ENCODE measurements at regions not wholly inside any gene's neighbourhood (a gene's known extent, or its start where the extent isn't known, plus 50 kb on each side); places are given as distances from the start of the nearest gene placed in this dataset.
"Not testable (repeated sequence)": the region's sequence is repeated elsewhere in the genome, so short reads cannot be mapped to it uniquely, and the experiment has no call there.

DNA sequence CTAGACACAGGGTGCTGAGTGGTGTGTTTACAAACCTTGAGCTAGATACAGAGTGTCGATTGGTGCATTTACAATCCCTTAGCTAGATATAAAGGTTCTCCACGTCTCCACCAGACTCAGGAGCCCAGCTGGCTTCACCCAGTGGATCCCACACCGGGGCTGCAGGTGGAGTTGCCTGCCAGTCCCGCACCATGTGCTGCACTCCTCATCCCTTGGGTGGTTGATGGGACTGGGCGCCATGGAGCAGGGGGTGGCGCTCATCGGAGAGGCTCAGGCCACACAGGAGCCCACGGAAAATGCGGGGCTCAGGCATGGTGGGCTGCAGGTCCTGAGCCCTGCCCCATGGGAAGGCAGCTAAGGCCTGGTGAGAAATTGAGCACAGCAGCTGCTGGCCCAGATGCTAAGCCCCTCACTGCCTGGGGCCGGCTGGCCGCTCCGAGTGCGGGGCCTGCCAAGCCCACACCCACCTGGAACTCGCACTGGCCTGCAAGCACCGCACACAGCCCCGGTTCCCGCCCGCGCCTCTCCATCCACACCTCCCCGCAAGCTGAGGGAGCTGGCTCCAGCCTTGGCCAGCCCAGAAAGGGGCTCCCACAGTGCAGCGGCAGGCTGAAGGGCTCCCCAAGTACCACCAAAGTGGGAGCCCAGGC is 418.4 kb downstream of the KIF20B start:
- CTCF ChIA-PET; H3K27me3 Mint-ChIP-seq; H3K4me1 Mint-ChIP-seq (ENCODE audit: low read depth); H3K9me3 Mint-ChIP-seq; H3K27ac Mint-ChIP-seq; intact Hi-C loops (cut with micrococcal nuclease); H3K4me3 Mint-ChIP-seq; DNase-seq; H3K36me3 Mint-ChIP-seq; POLR2A ChIA-PET: not testable (repeated sequence)

DNA sequence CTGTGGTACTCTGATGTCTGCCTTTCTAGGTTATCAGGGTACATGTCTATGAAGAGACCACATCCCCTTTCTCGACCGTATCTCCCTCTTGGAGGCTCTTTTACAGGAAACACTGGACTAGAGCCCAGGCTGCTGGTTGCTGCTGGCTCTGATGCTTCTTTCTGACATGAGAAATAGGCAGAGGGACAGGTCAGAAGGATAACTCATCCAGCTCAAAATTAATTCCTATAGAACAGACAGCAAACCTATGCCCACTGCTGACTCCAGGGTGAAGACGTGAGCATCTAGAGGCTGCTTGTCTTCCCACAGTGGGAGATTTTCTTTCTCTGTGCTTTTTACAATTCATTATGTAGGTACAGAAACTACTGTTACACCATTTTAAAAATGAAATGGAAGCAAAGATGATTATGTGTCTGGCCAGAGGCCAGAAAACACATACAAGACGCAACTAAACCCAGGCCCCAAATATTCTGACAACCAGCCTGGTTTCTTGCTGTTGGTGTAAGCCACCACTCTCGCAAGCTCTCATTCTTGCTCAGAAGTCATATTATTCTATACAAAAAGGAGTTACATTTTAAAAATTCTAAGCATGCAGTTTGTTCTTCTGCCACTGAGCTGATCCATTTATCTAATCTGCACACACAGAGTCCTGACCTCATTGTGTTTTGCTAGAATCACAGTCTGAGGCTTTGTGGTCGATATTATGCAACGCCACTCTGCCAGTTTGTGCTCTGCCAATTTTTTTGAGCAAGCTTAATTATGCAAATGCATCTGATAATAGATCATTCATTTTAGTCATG is 424.3 kb downstream of the KIF20B start:
- POLR2A ChIA-PET, result no interaction called here
- no peak for DNase-seq
- Mint-ChIP-seq H3K9me3 (no peaks in the 10 kb centered on the region), H3K27me3 (no peaks in the 10 kb centered on the region), H3K36me3 (no peaks in the 10 kb centered on the region), H3K4me3 (no peak overlapping the region), H3K27ac (no peak overlapping the region), H3K4me1 (ENCODE audit: low read depth) (no peaks in the 10 kb centered on the region)
- CTCF ChIA-PET, result no interaction called here
- intact Hi-C loops (cut with micrococcal nuclease), result no loop called here

DNA sequence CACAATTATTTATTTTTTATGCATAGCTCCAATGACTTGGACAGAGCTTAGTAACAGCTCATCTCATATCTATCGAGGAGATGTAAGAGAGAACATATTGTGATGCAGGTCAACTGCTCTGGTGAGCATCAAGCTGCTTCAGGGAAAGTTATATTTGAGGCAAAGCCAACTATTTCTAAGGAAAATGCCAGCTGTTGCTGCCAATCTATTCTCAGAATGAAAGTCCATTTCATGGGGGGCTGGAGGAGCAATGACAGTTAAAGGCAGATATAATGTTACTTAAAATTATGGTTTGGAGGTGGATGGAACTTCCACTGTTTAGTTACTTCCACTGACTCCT is 424.8 kb downstream of the KIF20B start:
- CTCF ChIA-PET, result no interaction called here
- POLR2A ChIA-PET, result no interaction called here
- DNase-seq, result no peak
- H3K4me3 Mint-ChIP-seq, result no peak overlapping the region
- H3K9me3 Mint-ChIP-seq, result no peaks in the 10 kb centered on the region
- H3K27ac Mint-ChIP-seq, result no peak overlapping the region
- H3K36me3 Mint-ChIP-seq, result no peaks in the 10 kb centered on the region
- no peaks in the 10 kb centered on the region for H3K27me3 Mint-ChIP-seq
- no peaks in the 10 kb centered on the region for H3K4me1 Mint-ChIP-seq (ENCODE audit: low read depth)
- intact Hi-C loops (cut with micrococcal nuclease), result no loop called here

DNA sequence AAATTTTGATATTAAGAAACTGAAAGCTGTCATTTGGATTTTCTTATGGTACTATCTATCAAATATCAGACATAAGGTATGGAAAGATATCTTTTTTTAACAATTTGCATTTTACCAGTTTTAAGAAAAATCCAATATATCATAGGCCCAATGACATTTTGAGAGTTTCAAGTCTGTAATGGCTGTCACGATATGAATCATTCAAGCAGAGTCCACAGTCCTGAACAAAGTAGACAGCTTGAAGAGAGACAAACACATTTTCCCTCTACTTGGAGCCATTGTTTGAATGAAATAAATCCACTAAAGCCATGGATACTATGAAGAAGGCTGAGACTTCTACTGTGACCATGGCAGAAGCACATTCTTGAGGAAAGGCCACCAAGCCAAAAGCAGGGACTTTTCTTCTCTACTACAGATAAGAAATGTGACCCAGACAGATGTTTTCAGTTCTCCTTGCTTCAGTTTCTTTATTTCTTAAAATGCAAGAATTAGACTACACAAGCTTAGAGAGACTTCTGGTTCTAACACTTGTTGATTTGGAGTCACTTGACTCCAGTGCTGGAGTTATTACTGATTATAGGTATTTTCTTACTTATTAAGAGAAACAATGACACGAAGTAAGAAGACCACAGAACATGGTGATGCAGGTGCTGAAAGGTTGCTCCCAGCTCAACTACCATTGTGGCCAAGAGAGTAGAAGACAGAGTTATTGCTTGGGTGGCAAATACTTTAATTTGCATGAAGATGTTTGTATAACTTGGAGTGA is 429.1 kb downstream of the KIF20B start:
- Mint-ChIP-seq H3K27ac (no peak overlapping the region), H3K4me3 (no peak overlapping the region), H3K4me1 (ENCODE audit: low read depth) (no peaks in the 10 kb centered on the region), H3K9me3 (peaks cover 12% of the 10 kb centered on the region), H3K36me3 (no peaks in the 10 kb centered on the region), H3K27me3 (no peaks in the 10 kb centered on the region)
- no peak for DNase-seq
- intact Hi-C loops (cut with micrococcal nuclease), result no loop called here
- CTCF ChIA-PET, result no interaction called here
- POLR2A ChIA-PET, result no interaction called here

DNA sequence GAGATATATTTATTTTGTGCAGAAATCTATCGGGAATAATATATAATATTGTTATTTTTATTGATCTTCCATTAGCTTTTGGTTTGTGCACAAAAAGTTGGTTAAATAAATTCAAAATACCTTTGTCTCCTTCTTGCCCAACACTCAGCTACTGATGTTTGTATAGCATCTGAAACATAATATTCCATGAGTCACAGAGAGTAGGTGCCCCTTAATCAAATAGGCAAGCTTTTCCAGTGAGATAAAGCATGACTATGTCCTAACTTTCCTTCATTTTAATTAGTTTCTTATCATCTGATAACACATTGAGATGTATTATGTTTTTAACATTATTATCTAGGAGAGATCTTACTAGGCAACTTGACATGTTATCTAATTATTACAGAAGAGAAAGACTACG is 432.2 kb downstream of the KIF20B start:
- Mint-ChIP-seq H3K27ac (no peak overlapping the region), H3K36me3 (peaks cover 10% of the 10 kb centered on the region), H3K4me3 (no peak overlapping the region), H3K4me1 (ENCODE audit: low read depth) (no peaks in the 10 kb centered on the region), H3K27me3 (no peaks in the 10 kb centered on the region), H3K9me3 (peaks cover 39% of the 10 kb centered on the region)
- intact Hi-C loops (cut with micrococcal nuclease), result no loop called here
- DNase-seq, result no peak
- CTCF ChIA-PET, result no interaction called here
- POLR2A ChIA-PET, result no interaction called here

DNA sequence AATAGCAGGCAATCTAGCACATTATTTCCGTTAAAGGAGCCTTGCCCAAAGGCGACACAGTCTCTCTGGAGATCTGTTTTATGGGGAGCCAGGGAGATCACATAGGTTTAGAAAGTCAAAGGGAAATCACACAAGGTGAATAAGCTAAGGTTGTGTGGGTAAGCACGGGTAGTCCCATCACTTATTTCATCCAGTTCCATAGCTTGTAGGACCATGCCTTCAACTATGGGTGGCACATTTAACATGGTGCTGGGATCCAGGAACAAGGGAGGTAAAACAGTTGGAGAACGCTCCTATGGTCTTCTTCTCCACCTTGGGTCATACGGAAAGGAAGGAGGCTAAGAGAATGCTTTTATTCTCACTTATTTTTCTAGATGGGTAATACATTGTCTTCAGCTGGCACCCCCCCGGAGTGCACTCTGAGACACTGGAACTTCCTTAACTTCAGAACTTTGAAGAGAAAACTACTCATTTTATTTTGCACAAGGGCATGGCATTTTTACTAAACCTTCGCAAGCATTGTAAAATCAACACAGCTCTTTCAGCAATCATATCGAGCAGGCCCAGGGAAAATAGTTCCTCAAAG is 435.4 kb downstream of the KIF20B start:
- CTCF ChIA-PET, result no interaction called here
- Mint-ChIP-seq H3K9me3 (peaks cover 48% of the 10 kb centered on the region), H3K36me3 (peaks cover 10% of the 10 kb centered on the region), H3K4me3 (no peak overlapping the region), H3K4me1 (ENCODE audit: low read depth) (no peaks in the 10 kb centered on the region), H3K27me3 (no peaks in the 10 kb centered on the region), H3K27ac (no peak overlapping the region)
- intact Hi-C loops (cut with micrococcal nuclease), result no loop called here
- POLR2A ChIA-PET, result no interaction called here
- DNase-seq, result no peak

DNA sequence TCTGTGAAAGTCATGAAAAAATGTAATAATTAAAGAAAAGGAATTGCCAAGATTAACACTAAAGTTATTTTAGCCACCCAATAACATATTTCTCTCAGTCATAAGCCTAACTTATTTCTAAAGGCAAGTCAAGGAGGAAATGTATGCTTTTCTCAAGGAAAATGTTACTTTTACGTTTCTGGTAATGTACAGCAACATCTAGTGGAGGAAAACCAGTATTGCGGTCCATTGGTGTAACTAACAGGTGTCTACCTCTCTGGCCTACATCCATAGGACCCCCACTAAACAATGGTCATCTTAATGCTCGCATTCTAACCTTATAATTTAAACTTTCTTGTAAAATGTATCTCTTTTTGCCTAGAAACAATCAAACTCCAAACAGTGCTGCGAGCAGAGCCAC is 437.5 kb downstream of the KIF20B start:
- Mint-ChIP-seq H3K36me3 (peaks cover 10% of the 10 kb centered on the region), H3K27me3 (no peaks in the 10 kb centered on the region), H3K9me3 (peaks cover 45% of the 10 kb centered on the region), H3K4me1 (ENCODE audit: low read depth) (no peaks in the 10 kb centered on the region), H3K27ac (no peak overlapping the region), H3K4me3 (no peak overlapping the region)
- ChIA-PET POLR2A (no interaction called here), CTCF (interaction anchor here (0.7 kb wide), 1 partner anchor 336 kb away, joined by 3 read pairs; no protein-coding TSS in a partner anchor)
- DNase-seq, result no peak
- intact Hi-C loops (cut with micrococcal nuclease), result loop anchor here (2.0 kb wide), 1 partner anchor 346 kb away; no protein-coding TSS in a partner anchor

DNA sequence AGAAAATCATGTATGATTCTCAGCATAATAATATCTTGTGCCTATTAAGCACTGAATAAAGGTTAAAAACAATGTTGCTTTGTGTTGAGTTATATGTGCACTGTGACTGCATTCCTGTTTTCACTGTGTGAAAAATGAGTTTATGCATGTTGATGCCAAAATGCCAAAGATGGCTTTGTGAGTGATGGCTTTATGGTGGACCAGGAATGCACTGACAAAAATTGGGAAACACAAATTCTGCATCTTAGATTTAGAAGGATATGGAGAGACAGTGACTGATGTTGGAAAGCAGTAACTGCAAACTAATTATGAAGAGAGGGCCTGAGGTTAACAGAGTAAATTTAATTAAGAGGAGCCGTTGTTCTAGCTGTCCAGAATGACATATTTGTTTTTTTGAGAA is 440.4 kb downstream of the KIF20B start:
- Mint-ChIP-seq H3K4me3 (no peak overlapping the region), H3K4me1 (ENCODE audit: low read depth) (no peaks in the 10 kb centered on the region), H3K9me3 (peaks cover 23% of the 10 kb centered on the region), H3K27me3 (no peaks in the 10 kb centered on the region), H3K27ac (no peak overlapping the region), H3K36me3 (peaks cover 2% of the 10 kb centered on the region)
- ChIA-PET CTCF (no interaction called here), POLR2A (no interaction called here)
- intact Hi-C loops (cut with micrococcal nuclease), result no loop called here
- no peak for DNase-seq

DNA sequence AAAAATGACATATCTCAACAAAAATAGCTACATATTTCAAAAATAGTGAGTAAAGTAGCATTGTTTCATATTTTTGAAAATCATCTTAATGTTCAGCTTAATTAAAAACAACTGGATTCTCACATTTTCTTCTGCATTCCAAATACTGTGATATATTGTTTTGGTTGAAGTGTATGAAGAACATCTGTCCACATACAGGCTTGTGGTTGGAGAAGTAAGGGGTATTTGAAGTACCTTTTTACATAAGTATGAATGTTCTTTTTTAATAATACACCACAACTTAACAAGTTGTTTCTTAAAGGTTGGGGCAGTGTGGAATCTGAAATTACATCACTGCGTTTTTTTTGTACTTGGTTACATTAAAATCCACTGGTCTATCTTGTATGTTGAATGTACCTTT is 442.5 kb downstream of the KIF20B start:
- Mint-ChIP-seq H3K36me3 (no peaks in the 10 kb centered on the region), H3K27me3 (no peaks in the 10 kb centered on the region), H3K27ac (no peak overlapping the region), H3K4me1 (ENCODE audit: low read depth) (no peaks in the 10 kb centered on the region), H3K9me3 (peaks cover 6% of the 10 kb centered on the region), H3K4me3 (no peak overlapping the region)
- ChIA-PET CTCF (no interaction called here), POLR2A (no interaction called here)
- DNase-seq, result no peak
- intact Hi-C loops (cut with micrococcal nuclease), result no loop called here

DNA sequence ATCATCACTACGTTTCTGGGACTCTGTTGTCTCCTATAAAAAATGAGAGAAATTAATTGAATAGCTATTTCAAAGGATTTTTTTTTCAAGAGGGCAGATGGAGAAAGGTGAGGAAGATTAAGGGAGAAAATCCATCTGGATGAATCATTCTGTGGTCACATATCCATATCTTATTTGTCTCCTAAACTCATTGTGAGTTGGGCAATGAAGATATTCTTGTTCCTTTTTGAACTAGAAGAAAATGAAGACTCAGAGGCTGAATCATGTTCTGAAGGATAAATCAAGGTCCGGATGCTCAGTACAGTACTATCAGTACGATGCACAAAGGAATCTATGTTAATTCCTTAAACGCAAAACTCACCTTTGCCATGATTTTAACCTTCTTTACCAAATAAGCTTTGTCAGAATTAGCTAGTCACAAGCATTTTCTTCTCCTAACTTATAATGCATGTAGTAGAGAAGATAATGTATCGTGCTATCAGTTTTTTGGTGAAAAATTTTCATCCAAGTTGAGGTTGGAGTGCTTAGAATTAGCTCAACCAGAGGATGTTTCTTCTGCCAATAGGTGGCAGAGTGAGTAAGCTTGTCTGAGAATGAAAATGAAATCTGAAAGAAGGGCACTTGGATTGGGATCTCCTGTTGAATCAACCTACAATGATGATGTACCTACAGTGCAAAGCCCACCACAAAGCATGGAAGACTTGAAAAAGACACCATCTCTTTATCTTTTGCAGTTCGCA is 446.9 kb downstream of the KIF20B start:
- ChIA-PET POLR2A (no interaction called here), CTCF (interaction anchor here (0.6 kb wide), 1 partner anchor 520 kb away, joined by 3 read pairs; no protein-coding TSS in a partner anchor)
- H3K4me1 Mint-ChIP-seq (ENCODE audit: low read depth), result no peaks in the 10 kb centered on the region
- no peaks in the 10 kb centered on the region for H3K27me3 Mint-ChIP-seq
- intact Hi-C loops (cut with micrococcal nuclease), result no loop called here
- no peak for DNase-seq
- no peak overlapping the region for H3K27ac Mint-ChIP-seq
- no peak overlapping the region for H3K4me3 Mint-ChIP-seq
- H3K9me3 Mint-ChIP-seq, result no peaks in the 10 kb centered on the region
- H3K36me3 Mint-ChIP-seq, result no peaks in the 10 kb centered on the region

DNA sequence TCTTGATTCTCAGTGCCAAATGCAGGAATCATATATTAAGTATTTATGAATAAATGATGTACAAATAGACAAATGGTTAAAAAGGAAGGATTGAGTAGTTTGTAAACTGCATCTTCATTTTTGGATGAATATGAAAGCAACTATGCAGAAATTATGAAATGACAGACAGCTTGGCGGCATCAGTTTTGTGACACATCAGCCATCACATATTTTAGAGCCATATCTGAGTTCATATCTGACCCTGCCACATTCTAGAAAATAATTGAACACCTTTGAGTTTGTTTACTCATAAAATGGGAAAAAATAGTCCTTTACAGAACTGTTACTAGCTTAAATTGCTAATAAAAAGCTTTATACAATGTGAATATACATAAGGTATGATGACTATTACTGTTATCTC is 448.2 kb downstream of the KIF20B start:
- ChIA-PET CTCF (no interaction called here), POLR2A (no interaction called here)
- no peak overlapping the region for H3K27ac Mint-ChIP-seq
- H3K36me3 Mint-ChIP-seq, result no peaks in the 10 kb centered on the region
- no peak overlapping the region for H3K4me3 Mint-ChIP-seq
- no peaks in the 10 kb centered on the region for H3K9me3 Mint-ChIP-seq
- intact Hi-C loops (cut with micrococcal nuclease), result no loop called here
- DNase-seq, result no peak
- H3K27me3 Mint-ChIP-seq, result no peaks in the 10 kb centered on the region
- no peaks in the 10 kb centered on the region for H3K4me1 Mint-ChIP-seq (ENCODE audit: low read depth)

DNA sequence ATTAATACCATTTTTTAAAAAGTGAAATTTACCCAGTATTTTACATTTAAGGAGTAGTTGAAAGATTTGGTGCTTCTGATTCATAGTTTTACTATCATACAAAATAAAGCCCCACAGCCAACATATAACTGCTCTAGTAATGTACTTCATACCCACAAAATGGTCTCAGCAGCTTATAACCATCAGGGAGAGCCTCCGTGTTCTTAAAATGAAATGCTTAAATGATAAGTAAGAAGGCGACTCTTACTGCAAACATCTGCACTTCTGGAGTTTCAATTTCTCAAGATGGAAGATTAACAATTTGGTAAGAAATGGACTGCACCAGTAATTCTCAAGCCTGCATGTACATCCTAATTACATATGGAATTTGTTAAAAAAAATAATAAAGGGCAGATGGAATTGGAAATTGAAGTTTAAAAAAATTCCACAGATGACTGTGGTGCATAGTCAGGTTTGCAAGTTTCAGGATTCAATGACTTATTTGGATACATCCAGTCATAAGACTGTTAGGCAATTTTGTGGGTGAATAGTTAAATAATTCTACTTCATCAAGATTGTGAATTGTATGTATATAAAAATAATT is 461.0 kb downstream of the KIF20B start:
- DNase-seq, result no peak
- H3K27ac Mint-ChIP-seq, result no peak overlapping the region
- no peaks in the 10 kb centered on the region for H3K4me1 Mint-ChIP-seq (ENCODE audit: low read depth)
- no peaks in the 10 kb centered on the region for H3K36me3 Mint-ChIP-seq
- H3K27me3 Mint-ChIP-seq, result no peaks in the 10 kb centered on the region
- intact Hi-C loops (cut with micrococcal nuclease), result no loop called here
- H3K9me3 Mint-ChIP-seq, result no peaks in the 10 kb centered on the region
- no peak overlapping the region for H3K4me3 Mint-ChIP-seq
- ChIA-PET CTCF (no interaction called here), POLR2A (no interaction called here)
